Large intestine (tissue), 3 donors: ENCODE measurements at regions not wholly inside any gene's neighbourhood (a gene's known extent, or its start where the extent isn't known, plus 50 kb on each side); places are given as distances from the start of the nearest gene placed in this dataset.

Source experiments
- DNase-seq, 2 donors: peaks; one replicate each; pipeline versions ENCODE4 v3.0.0 to v3.0.0-alpha.2; 2013
- H3K27ac ChIP-seq: one replicate; pipeline ENCODE4 v1.5.1; 2013; ENCODE audit warnings: low read length
- H3K27me3 ChIP-seq: 2 replicates; pipeline ENCODE4 v1.6.1; 2013; ENCODE audit warnings: low read length; ENCODE audit not compliant: control insufficient read depth, insufficient read depth
- H3K36me3 ChIP-seq: 2 replicates; pipeline ENCODE4 v1.6.1; 2013; ENCODE audit warnings: low read length; ENCODE audit not compliant: control insufficient read depth, insufficient read depth
- H3K4me1 ChIP-seq: one replicate; pipeline ENCODE4 v1.6.1; 2013; ENCODE audit warnings: low read length; ENCODE audit not compliant: control insufficient read depth, insufficient read depth
- H3K4me3 ChIP-seq: one replicate; pipeline ENCODE4 v1.5.1; 2013; ENCODE audit warnings: low read length
- H3K9me3 ChIP-seq: one replicate; pipeline ENCODE4 v1.6.1; 2013; ENCODE audit warnings: mild to moderate bottlenecking, low read depth, low read length, moderate library complexity; ENCODE audit not compliant: control insufficient read depth
- WGBS: methylation state at CpG from one replicate; pipeline ENCODE4 v1.1.5; 2013; ENCODE audit warnings: low lambda C conversion rate; ENCODE audit not compliant: insufficient coverage; 5-methylcytosine and 5-hydroxymethylcytosine counted together

DNA sequence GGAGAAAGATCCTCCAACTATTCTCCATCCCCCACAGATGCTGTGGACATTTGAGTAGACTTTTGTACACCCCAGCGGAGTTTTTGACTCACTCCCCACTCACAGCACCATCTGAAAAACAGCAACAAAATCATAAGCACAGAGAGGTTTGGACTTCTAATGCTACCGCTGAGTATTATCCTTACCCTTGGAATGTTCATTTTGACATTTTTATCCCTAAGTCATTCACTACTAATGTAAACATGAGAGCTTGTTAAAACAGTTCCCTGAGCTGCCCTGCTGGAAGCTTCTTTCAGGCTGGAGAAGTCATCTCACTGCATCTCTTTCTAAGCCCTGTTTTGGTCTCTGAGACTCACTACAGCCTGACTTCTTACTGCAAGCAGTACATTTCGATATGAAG is 1045.9 kb downstream of the MCTP2 start:
- WGBS: no CpG with 5 or more reads among the region's 3 CpGs
- H3K36me3 ChIP-seq: no peaks in the 10 kb centered on the region
- no peaks in the 10 kb centered on the region for H3K4me1 ChIP-seq
- H3K27me3 ChIP-seq: no peaks in the 10 kb centered on the region
- no peak for DNase-seq
- no peak overlapping the region for H3K4me3 ChIP-seq
- no peak overlapping the region for H3K27ac ChIP-seq
- no peaks in the 10 kb centered on the region for H3K9me3 ChIP-seq

GRCh38 chr15:95278532-95279245 is 1047.3 kb downstream of the MCTP2 start:
- H3K36me3 ChIP-seq: no peaks in the 10 kb centered on the region
- H3K4me1 ChIP-seq: no peaks in the 10 kb centered on the region
- H3K9me3 ChIP-seq: no peaks in the 10 kb centered on the region
- no peaks in the 10 kb centered on the region for H3K27me3 ChIP-seq
- no peak overlapping the region for H3K4me3 ChIP-seq
- 76% methylated on average over 2 of the region's 6 CpGs for WGBS
- no peak overlapping the region for H3K27ac ChIP-seq
- DNase-seq: no peak

DNA sequence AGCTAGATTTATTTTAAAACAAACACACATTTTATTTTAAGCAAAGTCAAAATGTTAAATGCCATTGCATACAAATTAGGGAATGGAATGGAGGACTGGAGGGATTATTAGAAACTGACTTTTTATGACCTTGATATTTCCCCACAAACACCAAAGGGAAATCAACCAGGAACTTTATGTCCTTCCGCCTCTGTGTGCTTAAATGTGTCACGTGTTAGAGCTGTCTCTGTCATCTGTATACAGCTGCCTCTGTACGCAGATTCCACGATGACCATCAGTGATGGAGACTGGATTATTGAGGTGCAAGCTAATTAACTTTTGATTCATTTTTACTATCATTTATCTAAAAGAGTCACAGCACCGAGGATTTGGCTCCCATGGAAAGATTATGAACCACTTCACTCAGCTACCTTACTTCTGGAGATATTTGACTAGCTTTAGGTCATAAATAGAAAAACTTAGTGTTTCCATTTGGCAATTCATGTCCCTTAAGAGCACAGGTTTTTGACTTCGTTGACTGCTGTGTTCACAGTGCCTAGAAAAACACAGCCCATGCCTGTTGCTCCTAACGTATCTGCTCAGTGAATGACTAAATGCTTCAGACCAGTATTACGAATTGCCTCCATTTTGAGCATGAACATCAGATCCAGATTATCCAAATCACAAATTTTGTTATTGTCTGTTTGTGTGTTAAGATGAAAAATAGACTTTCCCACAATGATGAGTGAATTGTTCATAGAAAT is 1048.1 kb downstream of the MCTP2 start:
- DNase-seq: no peak
- no peak overlapping the region for H3K4me3 ChIP-seq
- H3K27ac ChIP-seq: no peak overlapping the region
- no peaks in the 10 kb centered on the region for H3K36me3 ChIP-seq
- no peaks in the 10 kb centered on the region for H3K9me3 ChIP-seq
- WGBS: 100% methylated on average over 1 of the region's 8 CpGs
- no peaks in the 10 kb centered on the region for H3K4me1 ChIP-seq
- no peaks in the 10 kb centered on the region for H3K27me3 ChIP-seq

DNA sequence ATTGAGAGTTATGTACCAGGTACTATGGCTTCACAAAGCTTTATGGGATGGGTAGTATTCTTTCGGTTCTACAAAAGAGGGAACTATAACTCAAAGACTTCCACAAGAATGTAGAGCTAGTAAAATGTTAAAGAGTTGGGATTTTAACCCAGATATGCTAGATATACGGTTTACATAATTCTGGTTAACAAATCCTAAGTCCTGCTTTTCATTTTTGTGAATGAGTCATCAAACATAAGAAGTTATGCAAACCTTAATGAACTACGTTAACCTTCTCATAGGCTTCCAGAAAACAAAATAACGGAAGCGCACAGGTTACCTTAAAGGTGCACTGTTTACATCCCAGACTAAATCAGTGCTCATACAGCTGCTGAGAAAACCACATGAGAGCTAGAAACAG is 1049.3 kb downstream of the MCTP2 start:
- H3K9me3 ChIP-seq: no peaks in the 10 kb centered on the region
- no peaks in the 10 kb centered on the region for H3K4me1 ChIP-seq
- 100% methylated on average over 3 of the region's 5 CpGs for WGBS
- H3K4me3 ChIP-seq: no peak overlapping the region
- no peaks in the 10 kb centered on the region for H3K36me3 ChIP-seq
- DNase-seq: no peak
- H3K27me3 ChIP-seq: no peaks in the 10 kb centered on the region
- no peak overlapping the region for H3K27ac ChIP-seq

GRCh38 chr15:95281470-95281869 is 1049.0 kb upstream of the NR2F2 start:
- Histone ChIP-seq H3K9me3 (no peaks in the 10 kb centered on the region), H3K36me3 (no peaks in the 10 kb centered on the region), H3K27ac (no peak overlapping the region), H3K4me3 (no peak overlapping the region), H3K27me3 (no peaks in the 10 kb centered on the region), H3K4me1 (no peaks in the 10 kb centered on the region)
- no peak for DNase-seq
- WGBS: 80% methylated on average over 1 of the region's 2 CpGs

GRCh38 chr15:95284492-95284891 is 1046.0 kb upstream of the NR2F2 start:
- no peak overlapping the region for H3K27ac ChIP-seq

DNA sequence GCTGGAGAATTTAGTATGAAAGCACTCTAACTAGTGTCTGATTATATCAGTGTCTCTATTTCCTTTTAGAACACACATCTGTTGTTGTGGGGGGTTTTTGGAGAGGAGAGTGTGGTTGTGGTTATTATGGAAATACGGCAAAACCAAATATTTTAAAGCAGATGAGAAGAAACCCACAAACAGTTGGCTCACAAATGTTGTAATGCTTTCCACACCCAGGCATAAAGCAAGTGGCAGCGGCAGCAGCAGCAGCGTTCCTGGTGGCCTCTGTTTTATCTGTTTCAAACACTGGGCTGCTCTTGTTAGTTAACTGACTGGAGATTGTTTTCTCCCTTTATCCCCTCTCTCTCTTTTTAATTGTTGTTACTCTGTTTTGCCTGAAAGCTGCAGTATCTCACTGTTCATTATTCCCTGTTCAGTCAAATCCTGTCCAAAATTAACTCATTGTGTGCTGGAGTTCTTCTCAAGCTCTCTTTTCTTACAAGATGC is 1045.5 kb upstream of the NR2F2 start:
- no CpG with 5 or more reads among the region's 3 CpGs for WGBS
- no peaks in the 10 kb centered on the region for H3K36me3 ChIP-seq

More at GRCh38 chr15:95284492-95284891, 1046.0 kb upstream of the NR2F2 start:
- no peak for DNase-seq
- no peaks in the 10 kb centered on the region for H3K27me3 ChIP-seq
- no peaks in the 10 kb centered on the region for H3K9me3 ChIP-seq
- no CpG with 5 or more reads among the region's 4 CpGs for WGBS
- no peaks in the 10 kb centered on the region for H3K4me1 ChIP-seq
- H3K4me3 ChIP-seq: no peak overlapping the region
- H3K36me3 ChIP-seq: no peaks in the 10 kb centered on the region

GRCh38 chr15:95286352-95286880 is 1044.1 kb upstream of the NR2F2 start:
- no peaks in the 10 kb centered on the region for H3K4me1 ChIP-seq
- no peaks in the 10 kb centered on the region for H3K27me3 ChIP-seq
- WGBS: no CpG with 5 or more reads among the region's 10 CpGs
- no peak for DNase-seq
- H3K4me3 ChIP-seq: no peak overlapping the region
- no peaks in the 10 kb centered on the region for H3K36me3 ChIP-seq
- no peak overlapping the region for H3K27ac ChIP-seq
- H3K9me3 ChIP-seq: no peaks in the 10 kb centered on the region

More for the DNA sequence above, 1045.5 kb upstream of the NR2F2 start:
- H3K27me3 ChIP-seq: no peaks in the 10 kb centered on the region
- no peak for DNase-seq
- H3K4me1 ChIP-seq: no peaks in the 10 kb centered on the region
- no peak overlapping the region for H3K27ac ChIP-seq
- H3K9me3 ChIP-seq: no peaks in the 10 kb centered on the region
- no peak overlapping the region for H3K4me3 ChIP-seq

- DNase-seq: no peak
- H3K27ac ChIP-seq: no peak overlapping the region
These were observed 1042.8 kb upstream of the NR2F2 start for GRCh38 chr15:95287720-95288103.

GRCh38 chr15:95288626-95289025 is 1041.9 kb upstream of the NR2F2 start:
- peaks cover 2% of the 10 kb centered on the region for H3K27me3 ChIP-seq
- H3K9me3 ChIP-seq: no peaks in the 10 kb centered on the region
- DNase-seq: no peak
- no peaks in the 10 kb centered on the region for H3K4me1 ChIP-seq
- H3K27ac ChIP-seq: no peak overlapping the region
- no peaks in the 10 kb centered on the region for H3K36me3 ChIP-seq
- 100% methylated on average over 1 of the region's 1 CpG for WGBS
- no peak overlapping the region for H3K4me3 ChIP-seq

More at GRCh38 chr15:95287720-95288103, 1042.8 kb upstream of the NR2F2 start:
- Histone ChIP-seq H3K27me3 (no peaks in the 10 kb centered on the region), H3K4me1 (no peaks in the 10 kb centered on the region), H3K9me3 (no peaks in the 10 kb centered on the region), H3K36me3 (no peaks in the 10 kb centered on the region), H3K4me3 (no peak overlapping the region)
- WGBS: no CpG with 5 or more reads among the region's 9 CpGs
